IPS-18a (cell line): ENCODE measurements at regions not wholly inside any gene's neighbourhood (a gene's known extent, or its start where the extent isn't known, plus 50 kb on each side); places are given as distances from the start of the nearest gene placed in this dataset.
"Not testable (repeated sequence)": the region's sequence is repeated elsewhere in the genome, so short reads cannot be mapped to it uniquely, and the experiment has no call there.

Experiments used
- H3K27ac ChIP-seq: one replicate; pipeline ENCODE4 v1.5.1; 2013; ENCODE audit warnings: low read length
- H3K27me3 ChIP-seq: one replicate; pipeline ENCODE4 v1.6.1; 2013; ENCODE audit warnings: mild to moderate bottlenecking, low read length; ENCODE audit not compliant: control insufficient read depth, insufficient read depth
- H3K36me3 ChIP-seq: one replicate; pipeline ENCODE4 v1.6.1; 2013; ENCODE audit warnings: low read depth, low read length; ENCODE audit not compliant: control insufficient read depth
- H3K4me1 ChIP-seq: one replicate; pipeline ENCODE4 v1.6.1; 2013; ENCODE audit warnings: low read depth, low read length; ENCODE audit not compliant: control insufficient read depth
- H3K4me3 ChIP-seq: one replicate; pipeline ENCODE4 v1.5.1; 2013; ENCODE audit warnings: low read length
- H3K9ac ChIP-seq: one replicate; pipeline ENCODE4 v1.6.1; 2013; ENCODE audit warnings: mild to moderate bottlenecking, low read length, moderate library complexity
- H3K9me3 ChIP-seq: one replicate; pipeline ENCODE4 v1.6.1; 2013; ENCODE audit warnings: low read depth, low read length; ENCODE audit not compliant: control insufficient read depth

DNA sequence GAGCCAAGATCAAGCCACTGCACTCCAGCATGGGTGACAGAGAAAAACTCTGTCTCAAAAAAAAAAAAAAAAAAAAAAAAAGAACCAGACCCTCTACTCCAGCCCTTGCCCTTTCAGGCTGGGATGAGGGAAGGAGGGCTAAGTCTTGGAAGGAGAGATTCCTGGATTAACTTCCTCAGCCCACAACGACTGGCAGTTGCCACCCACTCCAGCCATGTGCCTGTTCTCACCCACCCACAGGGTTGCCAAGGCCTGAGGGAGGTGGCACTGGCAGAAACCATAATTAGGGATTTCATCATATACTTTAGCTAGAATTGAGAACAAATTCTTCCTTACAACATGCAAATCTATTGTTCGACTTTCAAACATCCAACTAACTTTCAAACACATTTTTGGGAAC is 87.8 kb upstream of the SLC30A5 start:
- no peaks in the 10 kb centered on the region for H3K4me1 ChIP-seq
- H3K9me3 ChIP-seq = no peaks in the 10 kb centered on the region
- no peak overlapping the region for H3K9ac ChIP-seq
- H3K27ac ChIP-seq = no peak overlapping the region
- no peaks in the 10 kb centered on the region for H3K27me3 ChIP-seq
- H3K4me3 ChIP-seq = no peak overlapping the region
- H3K36me3 ChIP-seq = no peaks in the 10 kb centered on the region

DNA sequence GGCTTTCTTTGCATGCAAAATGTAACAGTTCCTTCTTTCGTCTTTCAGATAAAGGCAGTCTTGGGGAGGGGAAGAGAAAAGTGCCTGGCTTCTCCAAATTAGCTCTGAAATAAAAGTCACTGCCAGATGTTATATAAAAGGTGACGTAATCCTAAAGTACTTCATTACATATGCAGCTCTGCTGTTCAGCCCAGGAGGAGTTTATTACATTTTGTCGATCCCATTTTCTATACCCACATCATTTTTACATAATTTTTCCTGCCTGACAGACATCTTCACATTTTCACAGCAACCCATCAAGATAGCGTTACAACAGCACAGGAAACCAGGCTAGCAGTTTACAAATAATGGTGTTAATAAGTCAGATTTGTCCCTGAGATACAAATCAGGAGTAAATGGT is 86.7 kb upstream of the SLC30A5 start:
- Histone ChIP-seq H3K27ac (no peak overlapping the region), H3K27me3 (no peaks in the 10 kb centered on the region), H3K9me3 (no peaks in the 10 kb centered on the region), H3K4me3 (no peak overlapping the region), H3K36me3 (no peaks in the 10 kb centered on the region), H3K9ac (no peak overlapping the region), H3K4me1 (no peaks in the 10 kb centered on the region)

DNA sequence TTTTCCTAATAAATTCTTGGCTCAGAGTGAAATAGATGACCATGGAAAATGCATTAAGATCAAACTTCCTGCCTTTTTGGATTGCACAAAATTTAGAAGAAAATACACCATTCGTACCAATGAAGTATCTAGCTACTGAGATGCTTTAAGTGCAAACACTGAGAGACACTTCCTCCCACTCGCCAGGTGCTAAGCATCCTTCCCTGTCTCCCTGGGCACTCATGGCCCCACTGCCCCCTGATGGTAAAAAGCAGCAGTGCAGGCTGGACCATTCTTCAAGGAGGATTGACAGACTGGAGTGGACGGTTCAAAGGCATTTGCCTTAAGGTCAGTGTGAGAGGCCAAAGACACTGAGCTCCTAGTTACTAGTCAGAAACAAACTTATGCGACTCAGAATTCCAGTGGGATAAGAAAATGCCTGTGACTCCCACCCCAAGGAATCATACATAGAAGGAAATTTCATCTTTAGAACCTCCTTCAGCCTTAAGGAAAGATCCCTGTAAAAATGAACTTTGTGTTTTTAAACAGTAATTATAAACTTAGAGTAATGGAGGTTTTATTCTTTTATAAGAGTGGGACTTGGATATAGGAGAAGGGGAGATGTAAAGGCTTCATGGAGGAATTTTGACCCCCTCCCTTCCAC is 86.0 kb upstream of the SLC30A5 start:
- no peak overlapping the region for H3K27ac ChIP-seq
- no peaks in the 10 kb centered on the region for H3K9me3 ChIP-seq
- H3K27me3 ChIP-seq = no peaks in the 10 kb centered on the region
- H3K4me1 ChIP-seq = no peaks in the 10 kb centered on the region
- H3K9ac ChIP-seq = no peak overlapping the region
- no peak overlapping the region for H3K4me3 ChIP-seq
- no peaks in the 10 kb centered on the region for H3K36me3 ChIP-seq

DNA sequence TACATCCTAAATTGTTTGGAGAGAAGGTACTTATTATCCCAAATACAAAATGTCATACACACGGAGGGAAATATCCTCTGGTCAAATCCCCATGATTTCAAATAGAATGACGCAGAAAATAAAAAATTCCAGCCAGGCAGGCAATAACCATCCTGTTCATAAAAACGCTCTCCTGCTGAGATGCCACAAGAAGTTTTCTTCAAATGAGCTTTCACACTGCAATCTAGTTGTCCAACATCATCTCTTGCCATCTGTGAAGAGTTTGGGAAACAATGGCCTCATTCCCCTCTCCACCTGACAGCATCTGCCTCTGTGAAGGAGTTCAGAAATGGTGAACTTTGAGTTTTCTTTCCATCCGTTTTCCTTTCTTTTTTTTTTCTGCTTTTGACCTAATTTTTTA is 83.3 kb upstream of the SLC30A5 start:
- Histone ChIP-seq H3K4me1 (no peaks in the 10 kb centered on the region), H3K27ac (no peak overlapping the region), H3K9ac (no peak overlapping the region), H3K27me3 (no peaks in the 10 kb centered on the region), H3K9me3 (no peaks in the 10 kb centered on the region), H3K36me3 (no peaks in the 10 kb centered on the region), H3K4me3 (no peak overlapping the region)

DNA sequence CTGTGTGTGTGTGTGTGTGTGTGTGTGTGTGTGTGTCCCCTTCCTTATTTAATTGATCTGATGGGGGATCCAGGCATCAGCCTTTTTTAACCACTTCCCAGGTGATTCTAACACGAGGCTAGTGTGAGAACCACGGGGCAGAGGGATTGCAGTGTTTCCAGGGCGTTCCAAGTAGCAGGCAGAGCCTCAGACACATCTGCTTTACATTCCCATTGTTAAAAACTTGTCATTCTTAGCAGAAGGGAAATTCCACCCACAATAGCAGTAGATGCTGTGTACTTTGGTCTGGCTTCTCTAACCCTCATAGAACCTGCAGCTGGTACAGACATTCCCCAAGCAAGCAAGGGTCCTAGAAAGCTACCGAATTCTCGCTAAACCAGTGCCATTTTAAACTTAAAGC is 81.9 kb upstream of the SLC30A5 start:
- Histone ChIP-seq H3K4me3 (no peak overlapping the region), H3K27me3 (no peaks in the 10 kb centered on the region), H3K36me3 (no peaks in the 10 kb centered on the region), H3K4me1 (no peaks in the 10 kb centered on the region), H3K9me3 (no peaks in the 10 kb centered on the region), H3K27ac (no peak overlapping the region), H3K9ac (no peak overlapping the region)

DNA sequence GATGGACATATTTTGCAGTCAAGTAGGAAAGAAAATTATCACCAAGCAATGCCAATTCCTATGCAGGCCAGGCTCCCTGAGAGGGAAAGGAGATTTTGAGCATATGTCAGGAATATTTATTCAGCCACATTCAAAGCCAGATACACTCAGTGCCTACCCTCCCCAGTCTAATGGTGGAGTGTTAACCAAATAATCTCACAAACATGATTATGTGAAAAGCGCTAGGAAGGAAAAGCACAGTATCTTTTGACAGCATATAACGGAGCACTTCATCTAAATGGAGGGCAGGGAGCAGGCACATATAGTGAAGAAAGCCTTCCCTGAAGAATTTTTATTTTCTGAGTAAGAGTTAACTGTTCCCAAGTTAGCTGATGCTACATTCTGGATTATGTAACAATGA is 80.3 kb upstream of the SLC30A5 start:
- H3K4me3 ChIP-seq = no peak overlapping the region

DNA sequence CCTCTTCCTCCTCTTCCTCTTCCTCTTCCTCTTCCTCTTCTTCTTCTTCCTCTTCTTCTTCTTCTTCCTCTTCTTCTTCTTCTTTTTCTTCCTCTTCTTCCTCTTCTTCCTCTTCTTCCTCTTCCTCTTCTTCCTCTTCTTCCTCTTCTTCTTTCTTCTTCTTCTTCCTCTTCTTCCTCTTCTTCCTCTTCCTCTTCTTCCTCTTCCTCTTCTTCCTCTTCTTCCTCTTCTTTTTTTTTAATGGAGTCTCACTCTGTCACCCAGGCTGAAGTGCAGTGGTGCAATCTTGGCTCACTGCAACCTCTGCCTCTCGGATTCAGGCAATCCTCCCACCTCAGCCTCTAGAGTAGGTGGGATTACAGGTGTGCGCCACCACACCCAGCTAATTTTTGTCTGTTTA is 79.8 kb upstream of the SLC30A5 start:
- not testable (repeated sequence) for H3K36me3 ChIP-seq, H3K4me1 ChIP-seq, H3K9ac ChIP-seq, H3K27ac ChIP-seq, H3K27me3 ChIP-seq, H3K9me3 ChIP-seq, H3K4me3 ChIP-seq

More for the DNA sequence above, 80.3 kb upstream of the SLC30A5 start:
- Histone ChIP-seq H3K9me3 (no peaks in the 10 kb centered on the region), H3K27me3 (no peaks in the 10 kb centered on the region), H3K9ac (no peak overlapping the region), H3K36me3 (no peaks in the 10 kb centered on the region), H3K4me1 (no peaks in the 10 kb centered on the region), H3K27ac (no peak overlapping the region)

DNA sequence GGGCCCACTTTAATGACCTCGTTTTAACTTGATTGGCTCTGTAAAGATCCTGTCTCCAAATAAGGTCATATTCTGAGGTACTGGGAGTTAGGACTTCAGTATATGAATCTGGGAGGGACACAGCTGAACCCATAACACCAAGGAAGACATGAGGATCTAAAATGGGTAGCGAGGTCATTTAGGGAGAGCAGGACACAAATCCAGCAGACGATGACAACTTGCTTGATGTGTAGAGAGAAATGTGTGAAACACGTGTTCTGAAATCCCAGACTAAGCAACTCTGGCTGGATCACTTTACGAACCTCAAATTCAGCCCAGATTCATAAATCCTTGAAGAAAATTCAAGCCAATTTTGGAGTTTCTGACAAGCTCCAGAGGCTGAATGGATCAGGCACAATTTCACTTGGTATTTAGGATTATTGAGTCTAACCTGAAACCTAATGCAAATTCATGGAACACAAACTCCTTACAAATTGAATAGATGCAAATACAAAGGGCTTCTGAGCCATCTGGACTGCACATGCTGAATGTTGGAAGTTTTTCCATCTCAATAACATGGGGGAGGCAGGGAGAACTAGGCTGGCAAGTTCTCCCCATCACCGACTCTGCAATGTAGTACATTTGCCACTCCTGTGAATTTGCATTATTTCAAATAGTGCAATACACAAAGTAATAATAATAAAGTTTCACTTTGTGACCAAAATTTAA is 74.0 kb upstream of the SLC30A5 start:
- no peaks in the 10 kb centered on the region for H3K4me1 ChIP-seq
- no peaks in the 10 kb centered on the region for H3K36me3 ChIP-seq
- H3K27ac ChIP-seq = no peak overlapping the region
- no peak overlapping the region for H3K9ac ChIP-seq
- no peak overlapping the region for H3K4me3 ChIP-seq
- H3K9me3 ChIP-seq = no peaks in the 10 kb centered on the region
- no peaks in the 10 kb centered on the region for H3K27me3 ChIP-seq

DNA sequence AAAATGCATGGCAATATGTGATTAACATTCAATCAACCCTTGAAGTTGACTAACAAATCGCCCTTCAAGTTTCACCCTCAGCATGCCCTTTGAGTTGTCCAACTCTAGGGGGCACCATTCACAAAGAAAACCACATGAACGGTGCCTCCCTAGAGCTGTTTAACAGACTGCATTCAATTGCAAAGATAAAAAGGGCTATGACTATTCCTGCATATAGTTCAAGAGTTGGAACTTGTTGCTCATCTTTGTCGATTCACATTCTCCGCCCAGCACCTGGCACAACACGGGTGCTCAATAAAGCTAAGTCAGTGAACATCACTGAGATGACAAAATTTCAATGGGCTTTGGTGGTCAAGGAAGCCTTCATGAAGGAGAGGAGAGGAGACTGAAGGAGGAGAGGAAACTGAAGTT is 69.6 kb upstream of the SLC30A5 start:
- no peak overlapping the region for H3K4me3 ChIP-seq
- H3K9me3 ChIP-seq = no peaks in the 10 kb centered on the region
- no peaks in the 10 kb centered on the region for H3K4me1 ChIP-seq
- H3K36me3 ChIP-seq = no peaks in the 10 kb centered on the region
- no peak overlapping the region for H3K27ac ChIP-seq
- no peak overlapping the region for H3K9ac ChIP-seq
- H3K27me3 ChIP-seq = no peaks in the 10 kb centered on the region

DNA sequence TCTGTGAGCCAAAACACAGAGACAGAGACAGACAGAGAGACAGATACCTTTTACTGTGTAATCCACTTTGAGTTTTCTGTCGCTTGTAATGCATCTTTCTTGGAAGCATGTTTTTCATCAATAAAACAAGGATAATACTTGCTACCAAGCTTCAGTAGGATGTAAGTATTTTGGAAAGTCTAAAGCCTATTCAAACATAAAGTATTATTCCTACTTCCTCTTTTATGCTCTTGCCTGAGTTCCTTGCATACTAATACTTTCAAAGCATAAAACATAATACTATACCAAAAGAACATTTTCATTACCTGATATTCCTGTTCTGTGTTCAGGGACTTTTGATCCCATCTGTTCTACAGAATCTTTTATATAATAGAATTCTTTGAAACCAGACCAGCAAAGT is 64.5 kb upstream of the SLC30A5 start:
- H3K9ac ChIP-seq = no peak overlapping the region
- no peaks in the 10 kb centered on the region for H3K36me3 ChIP-seq
- H3K9me3 ChIP-seq = no peaks in the 10 kb centered on the region
- H3K4me3 ChIP-seq = no peak overlapping the region
- no peaks in the 10 kb centered on the region for H3K4me1 ChIP-seq
- H3K27me3 ChIP-seq = no peaks in the 10 kb centered on the region
- H3K27ac ChIP-seq = no peak overlapping the region

DNA sequence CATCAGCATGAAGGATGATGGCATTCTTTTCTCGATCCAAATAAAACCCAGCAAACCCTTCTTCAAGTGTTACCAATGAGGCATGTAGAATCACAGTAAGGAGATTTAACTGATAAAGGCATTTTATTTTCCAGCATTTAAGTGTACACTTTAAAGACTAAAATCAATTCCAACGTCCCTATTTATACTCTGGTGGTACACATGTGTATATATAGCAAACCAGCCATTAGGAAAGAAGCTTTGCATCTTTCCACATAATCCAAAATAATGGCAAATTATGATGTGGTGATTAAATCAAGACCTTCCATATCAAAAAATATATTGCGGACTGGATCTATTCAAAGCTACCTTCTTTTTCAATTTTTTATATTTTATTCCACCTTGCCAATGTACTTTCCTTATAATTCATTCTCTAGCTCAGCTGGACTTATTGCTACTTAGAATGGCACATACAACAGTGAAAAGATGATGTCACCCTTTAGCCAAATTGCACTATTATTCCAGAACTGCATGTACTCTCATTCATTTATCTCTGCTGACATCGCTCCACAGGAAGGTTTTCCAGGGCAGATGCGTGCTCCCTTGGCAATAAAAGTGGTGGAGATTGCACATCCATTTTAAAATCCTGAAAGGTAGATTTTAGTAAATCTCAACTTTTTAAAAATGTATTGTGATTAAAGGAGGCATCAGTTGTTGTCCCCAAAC is 63.3 kb upstream of the SLC30A5 start:
- H3K4me3 ChIP-seq = no peak overlapping the region
- H3K27ac ChIP-seq = no peak overlapping the region
- no peak overlapping the region for H3K9ac ChIP-seq

DNA sequence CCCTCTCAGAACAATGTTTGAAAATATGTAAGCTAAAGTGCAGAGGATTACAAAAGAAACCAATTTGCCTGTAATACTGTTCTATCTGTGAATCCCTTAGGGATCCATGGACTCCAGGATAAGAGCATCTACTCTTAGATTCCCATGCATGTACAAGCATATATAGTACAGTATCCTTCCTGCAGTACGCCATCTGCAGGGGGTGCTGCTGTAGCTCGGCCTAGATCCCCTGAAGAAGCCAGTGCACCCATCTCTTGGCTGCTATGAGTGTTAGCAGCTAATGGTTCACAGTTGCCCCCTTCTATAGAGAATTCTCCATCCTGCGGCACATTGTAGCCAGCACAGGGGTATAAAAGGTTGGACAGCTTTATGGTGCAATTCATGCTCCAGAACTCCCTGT is 61.8 kb upstream of the SLC30A5 start:
- no peaks in the 10 kb centered on the region for H3K27me3 ChIP-seq
- no peaks in the 10 kb centered on the region for H3K36me3 ChIP-seq
- H3K9me3 ChIP-seq = no peaks in the 10 kb centered on the region
- no peak overlapping the region for H3K27ac ChIP-seq
- H3K9ac ChIP-seq = no peak overlapping the region
- no peaks in the 10 kb centered on the region for H3K4me1 ChIP-seq
- no peak overlapping the region for H3K4me3 ChIP-seq

More for the DNA sequence above, 63.3 kb upstream of the SLC30A5 start:
- no peaks in the 10 kb centered on the region for H3K9me3 ChIP-seq
- no peaks in the 10 kb centered on the region for H3K36me3 ChIP-seq
- H3K4me1 ChIP-seq = no peaks in the 10 kb centered on the region
- no peaks in the 10 kb centered on the region for H3K27me3 ChIP-seq
